Neutrophil (primary cell): ENCODE measurements at regions not wholly inside any gene's neighbourhood (a gene's known extent, or its start where the extent isn't known, plus 50 kb on each side); places are given as distances from the start of the nearest gene placed in this dataset.
"Not testable (repeated sequence)": the region's sequence is repeated elsewhere in the genome, so short reads cannot be mapped to it uniquely, and the experiment has no call there.

Source experiments
- H3K27ac ChIP-seq: fragments of 200-600 bp; sonication (generic); 2 replicates; pipeline ENCODE4 v1.5.1; 2016; ENCODE audit warnings: mild to moderate bottlenecking, moderate library complexity
- H3K27me3 ChIP-seq: fragments of 200-600 bp; sonication (generic); 2 replicates; pipeline ENCODE4 v1.6.0; 2016; ENCODE audit warnings: mild to moderate bottlenecking
- H3K36me3 ChIP-seq: fragments of 200-600 bp; sonication (generic); 2 replicates; pipeline ENCODE4 v1.5.1; 2017
- H3K4me1 ChIP-seq, 2 experiments: fragments of 200-600 bp in 1 of 2; sonication (generic) in 1 of 2; 1 replicate in 1 of 2; 2 replicates in 1 of 2; pipeline versions ENCODE4 v1.5.1 to v1.6.1; 2013 to 2016; ENCODE audit warnings: low read depth in 1 of 2, low read length in 1 of 2, mild to moderate bottlenecking in 1 of 2, moderate library complexity in 1 of 2; ENCODE audit not compliant: control insufficient read depth in 1 of 2, insufficient read depth in 1 of 2
- H3K4me3 ChIP-seq, 2 experiments: fragments of 200-600 bp in 1 of 2; sonication (generic) in 1 of 2; 1 replicate in 1 of 2; 2 replicates in 1 of 2; pipeline ENCODE4 v1.5.1; 2013 to 2016; ENCODE audit warnings: low read depth in 1 of 2, low read length in 1 of 2, mild to moderate bottlenecking in 1 of 2, moderate library complexity in 1 of 2
- H3K9me3 ChIP-seq: fragments of 200-600 bp; sonication (generic); 2 replicates; pipeline ENCODE4 v1.5.1; 2016
- CTCF ChIP-seq: fragments of 200-600 bp; sonication (generic); IDR thresholded peaks from 2 replicates; pipeline ENCODE4 v1.5.1; 2016; ENCODE audit warnings: antibody characterized with exemption

GRCh38 chr12:46547421-46548354 lies 175.1 kb upstream of the SLC38A2 start:
- Histone ChIP-seq H3K4me1 (peaks cover 6 to 9% of the 10 kb centered on the region in 2 experiments), H3K36me3 (no peaks in the 10 kb centered on the region)
- no peak for TF ChIP-seq CTCF

GRCh38 chr12:46546634-46547273 lies 174.2 kb upstream of the SLC38A2 start:
- Histone ChIP-seq H3K27ac (no peak overlapping the region), H3K36me3 (no peaks in the 10 kb centered on the region), H3K27me3 (no peaks in the 10 kb centered on the region), H3K4me1 (peaks cover 6 to 9% of the 10 kb centered on the region in 2 experiments), H3K4me3 (no peak overlapping the region), H3K9me3 (no peaks in the 10 kb centered on the region)
- no peak for TF ChIP-seq CTCF

More at GRCh38 chr12:46547421-46548354, 175.1 kb upstream of the SLC38A2 start:
- Histone ChIP-seq H3K4me3 (no peak overlapping the region), H3K27me3 (no peaks in the 10 kb centered on the region), H3K9me3 (no peaks in the 10 kb centered on the region), H3K27ac (no peak overlapping the region)

- not testable (repeated sequence) for H3K27me3 ChIP-seq, H3K36me3 ChIP-seq, H3K27ac ChIP-seq, H3K4me3 ChIP-seq, H3K9me3 ChIP-seq, H3K4me1 ChIP-seq
These were observed 170.8 kb upstream of the SLC38A2 start for GRCh38 chr12:46543378-46543795.

- H3K4me3 ChIP-seq, result no peak overlapping the region
- no peaks in the 10 kb centered on the region for H3K36me3 ChIP-seq
- no peaks in the 10 kb centered on the region for H3K9me3 ChIP-seq
- TF ChIP-seq CTCF, result no peak
- no peak overlapping the region for H3K27ac ChIP-seq
- no peaks in the 10 kb centered on the region for H3K27me3 ChIP-seq
- no peaks in the 10 kb centered on the region for H3K4me1 ChIP-seq
These were observed 166.4 kb upstream of the SLC38A2 start for GRCh38 chr12:46538976-46539375.

GRCh38 chr12:46537387-46537955 lies 164.9 kb upstream of the SLC38A2 start:
- Histone ChIP-seq H3K9me3 (no peaks in the 10 kb centered on the region), H3K36me3 (no peaks in the 10 kb centered on the region), H3K27me3 (no peaks in the 10 kb centered on the region), H3K4me3 (no peak overlapping the region), H3K27ac (no peak overlapping the region), H3K4me1 (no peaks in the 10 kb centered on the region)
- TF ChIP-seq CTCF, result no peak

- not testable (repeated sequence) for H3K9me3 ChIP-seq, H3K4me3 ChIP-seq, H3K27ac ChIP-seq, H3K36me3 ChIP-seq, H3K27me3 ChIP-seq, H3K4me1 ChIP-seq
These were observed 163.7 kb upstream of the SLC38A2 start for GRCh38 chr12:46536316-46536715.
